Esophagus squamous epithelium (tissue), 5 donors: ENCODE measurements at regions not wholly inside any gene's neighbourhood (a gene's known extent, or its start where the extent isn't known, plus 50 kb on each side); places are given as distances from the start of the nearest gene placed in this dataset.

Experiments used
- DNase-seq: peaks from one replicate; lab custom pipeline; 2025; lab: John Stamatoyannopoulos, UW
- H3K27ac ChIP-seq, 4 donors: fragments of 200-600 bp; sonication (generic); one replicate each; pipeline ENCODE4 v1.5.1; 2016 to 2019; ENCODE audit warnings: mild to moderate bottlenecking in 1 of 4
- H3K27me3 ChIP-seq, 4 donors: fragments of 200-600 bp; sonication (generic); 1 replicate in 3 of 4; 2 replicates in 1 of 4; pipeline versions ENCODE4 v1.5.1 to v1.6.0; 2017 to 2021; ENCODE audit warnings: antibody characterized with exemption in 1 of 4
- H3K36me3 ChIP-seq, 3 donors: fragments of 200-600 bp; sonication (generic); one replicate each; pipeline ENCODE4 v1.5.1; 2016 to 2019
- H3K4me1 ChIP-seq, 3 donors: fragments of 200-600 bp; sonication (generic); one replicate each; pipeline ENCODE4 v1.5.1; 2017 to 2019
- H3K4me3 ChIP-seq, 4 donors: fragments of 200-600 bp; sonication (generic); 1 replicate in 3 of 4; 2 replicates in 1 of 4; pipeline ENCODE4 v1.5.1; 2016 to 2019; ENCODE audit warnings: mild to moderate bottlenecking in 2 of 4, moderate library complexity in 1 of 4
- H3K9me3 ChIP-seq, 3 donors: fragments of 200-600 bp; sonication (generic); one replicate each; pipeline ENCODE4 v1.5.1; 2016 to 2019
- POLR2A ChIP-seq, 4 donors: fragments of 450-650 bp; IDR thresholded peaks; one replicate each; pipeline ENCODE4 v1.6.1; 2017; ENCODE audit warnings: antibody characterized with exemption in 4 of 4, mild to moderate bottlenecking in 4 of 4, moderate library complexity in 3 of 4
- WGBS, 2 donors: methylation state at CpG; one replicate each; pipeline ENCODE4 v1.1.5; 2018; 5-methylcytosine and 5-hydroxymethylcytosine counted together
- intact Hi-C: fragments of 100-400 bp; cut with DNase I; formaldehyde crosslinking; loops from one replicate; pipeline ENCODE4 v1.15.0; 2022
- TF ChIP-seq, protein P1 (sequence below), 6 experiments: fragments of 450-650 bp in 4 of 6; fragments of 200-600 bp in 2 of 6; sonication (generic) in 2 of 6; IDR thresholded peaks; one replicate each; pipeline ENCODE4 v1.5.1; 2016 to 2019; ENCODE audit warnings: antibody characterized with exemption in 6 of 6, mild to moderate bottlenecking in 4 of 6, moderate library complexity in 4 of 6
- donor health status: DM: yes; HTN: yes; CAD: no.

DNA sequence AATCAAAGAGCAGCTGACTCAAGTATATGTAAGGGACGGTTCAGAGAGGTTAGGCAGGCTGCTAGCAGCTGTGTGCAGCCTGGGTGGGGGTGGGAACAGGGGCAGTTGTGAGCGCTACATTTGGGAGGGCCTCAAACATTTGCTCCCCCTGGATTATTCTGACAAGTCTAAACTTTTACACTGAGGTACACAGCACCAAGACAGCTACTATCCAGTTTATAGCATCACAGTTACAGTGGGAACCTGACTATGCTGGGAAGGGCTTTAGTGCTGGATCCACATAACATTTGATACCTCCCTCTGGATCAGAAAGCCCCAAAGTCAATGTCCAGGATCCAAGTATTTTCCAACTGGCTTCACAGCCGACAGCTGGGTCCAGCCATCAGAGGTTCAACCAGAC, 55.8 kb upstream of the GIMD1 start:
- Histone ChIP-seq H3K9me3 (no peaks in the 10 kb centered on the region), H3K27me3 (no peaks in the 10 kb centered on the region), H3K36me3 (no peaks in the 10 kb centered on the region), H3K4me3 (no peak overlapping the region), H3K4me1 (no peaks in the 10 kb centered on the region), H3K27ac (no peak overlapping the region)
- intact Hi-C loops = no loop called here
- DNase-seq = no peak
- 63 to 74% methylated on average over 1 to 3 of the region's 3 CpGs for WGBS, 2 donors
- TF ChIP-seq POLR2A (IDR thresholded peaks at IDR 0.05) = no peak
- TF ChIP-seq, protein P1, sequence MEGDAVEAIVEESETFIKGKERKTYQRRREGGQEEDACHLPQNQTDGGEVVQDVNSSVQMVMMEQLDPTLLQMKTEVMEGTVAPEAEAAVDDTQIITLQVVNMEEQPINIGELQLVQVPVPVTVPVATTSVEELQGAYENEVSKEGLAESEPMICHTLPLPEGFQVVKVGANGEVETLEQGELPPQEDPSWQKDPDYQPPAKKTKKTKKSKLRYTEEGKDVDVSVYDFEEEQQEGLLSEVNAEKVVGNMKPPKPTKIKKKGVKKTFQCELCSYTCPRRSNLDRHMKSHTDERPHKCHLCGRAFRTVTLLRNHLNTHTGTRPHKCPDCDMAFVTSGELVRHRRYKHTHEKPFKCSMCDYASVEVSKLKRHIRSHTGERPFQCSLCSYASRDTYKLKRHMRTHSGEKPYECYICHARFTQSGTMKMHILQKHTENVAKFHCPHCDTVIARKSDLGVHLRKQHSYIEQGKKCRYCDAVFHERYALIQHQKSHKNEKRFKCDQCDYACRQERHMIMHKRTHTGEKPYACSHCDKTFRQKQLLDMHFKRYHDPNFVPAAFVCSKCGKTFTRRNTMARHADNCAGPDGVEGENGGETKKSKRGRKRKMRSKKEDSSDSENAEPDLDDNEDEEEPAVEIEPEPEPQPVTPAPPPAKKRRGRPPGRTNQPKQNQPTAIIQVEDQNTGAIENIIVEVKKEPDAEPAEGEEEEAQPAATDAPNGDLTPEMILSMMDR (IDR thresholded peaks at IDR 0.05) = no peak

DNA sequence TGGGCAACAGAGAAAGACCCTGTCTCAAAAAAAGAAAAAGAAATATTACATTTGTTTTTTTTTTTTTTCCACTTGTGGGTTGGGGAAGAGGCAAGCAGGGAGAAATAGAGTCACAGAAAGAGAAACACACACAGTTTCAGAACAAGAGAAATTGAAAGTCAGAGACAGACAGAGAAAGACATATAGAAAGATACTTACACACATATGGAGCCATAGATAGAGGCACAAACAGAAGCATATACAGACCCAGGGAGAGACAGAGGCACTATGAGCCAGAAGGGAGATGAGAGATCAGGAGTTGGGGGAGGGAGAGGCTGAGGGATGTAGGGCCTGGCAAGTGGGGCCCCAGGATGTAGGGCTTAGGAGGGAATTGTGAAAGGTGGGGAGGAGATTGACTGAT, 55.2 kb upstream of the GIMD1 start:
- TF ChIP-seq, protein P1 (IDR thresholded peaks at IDR 0.05) = no peak
- TF ChIP-seq POLR2A (IDR thresholded peaks at IDR 0.05) = no peak
- Histone ChIP-seq H3K27ac (no peak overlapping the region), H3K36me3 (no peaks in the 10 kb centered on the region), H3K9me3 (no peaks in the 10 kb centered on the region), H3K4me1 (no peaks in the 10 kb centered on the region), H3K4me3 (no peak overlapping the region), H3K27me3 (no peaks in the 10 kb centered on the region)
- no peak for DNase-seq
- intact Hi-C loops = no loop called here

DNA sequence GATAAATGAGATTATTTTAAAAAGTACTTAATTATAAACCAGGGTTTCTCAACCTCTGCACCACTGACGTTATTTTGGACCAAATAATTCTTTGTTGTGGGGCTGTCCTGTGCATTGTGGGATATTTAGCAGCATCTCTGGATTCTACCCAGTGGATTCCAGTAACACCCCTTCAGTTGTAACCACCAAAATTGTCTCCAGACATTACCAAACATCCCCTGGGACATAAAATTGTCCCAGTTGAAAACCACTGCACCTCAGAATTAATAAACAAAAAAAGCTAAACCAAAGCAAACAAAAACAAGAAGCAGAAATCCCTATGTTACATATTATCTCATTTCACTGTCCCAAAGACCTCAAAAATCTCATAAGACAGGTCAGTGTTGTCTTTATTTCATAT, 54.2 kb upstream of the GIMD1 start:
- H3K36me3 ChIP-seq = no peaks in the 10 kb centered on the region
- H3K4me1 ChIP-seq = no peaks in the 10 kb centered on the region
- no peaks in the 10 kb centered on the region for H3K27me3 ChIP-seq
- no peak overlapping the region for H3K27ac ChIP-seq
- DNase-seq = no peak
- TF ChIP-seq, protein P1 (IDR thresholded peaks at IDR 0.05) = no peak
- TF ChIP-seq POLR2A (IDR thresholded peaks at IDR 0.05) = no peak
- intact Hi-C loops = no loop called here
- H3K4me3 ChIP-seq = no peak overlapping the region
- 33 to 40% methylated on average over 1 of the region's 1 CpG for WGBS, 2 donors
- H3K9me3 ChIP-seq = no peaks in the 10 kb centered on the region

DNA sequence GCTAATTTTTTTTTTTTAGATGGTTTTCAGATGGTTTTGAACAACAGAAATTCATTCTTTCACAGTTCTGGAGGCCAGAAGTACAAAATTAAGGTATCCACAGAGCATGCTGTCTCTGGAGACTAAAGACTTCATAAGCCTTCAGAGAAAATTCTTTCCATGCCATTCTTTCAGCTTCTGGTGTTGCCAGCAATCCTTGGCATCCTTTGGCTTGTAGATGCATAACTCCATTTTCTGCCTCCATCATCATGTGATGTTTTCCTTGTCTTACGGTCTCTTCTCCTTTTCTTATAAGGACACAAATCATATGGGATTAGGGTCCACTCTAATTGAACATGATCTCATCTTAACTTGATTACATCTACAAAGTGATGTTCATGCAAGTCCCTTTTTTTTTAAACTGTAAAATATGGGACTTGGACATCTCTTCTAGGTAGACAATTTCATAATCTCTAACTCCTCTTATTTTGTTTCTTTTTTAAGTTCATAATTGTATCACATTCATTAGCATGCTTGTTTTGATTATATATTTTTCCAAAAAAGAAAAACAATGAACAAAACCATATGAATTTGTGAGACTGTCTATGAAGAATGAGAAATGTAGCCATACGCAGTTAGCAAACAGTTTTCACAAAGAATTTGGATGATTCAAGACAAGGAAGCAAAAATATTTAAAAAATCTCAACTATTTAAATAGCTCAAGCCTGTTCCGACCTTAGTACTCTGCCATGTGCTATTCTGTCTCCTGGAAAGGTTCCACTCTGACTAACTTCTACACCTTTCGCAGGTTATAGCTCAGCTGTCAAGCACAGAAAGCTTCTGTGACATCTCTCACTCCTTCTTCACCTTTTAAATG, 53.1 kb upstream of the GIMD1 start:
- H3K4me1 ChIP-seq = no peaks in the 10 kb centered on the region
- H3K9me3 ChIP-seq = no peaks in the 10 kb centered on the region
- no peak for TF ChIP-seq POLR2A (IDR thresholded peaks at IDR 0.05)
- TF ChIP-seq, protein P1 (IDR thresholded peaks at IDR 0.05) = no peak
- no peaks in the 10 kb centered on the region for H3K27me3 ChIP-seq
- H3K4me3 ChIP-seq = no peak overlapping the region
- H3K36me3 ChIP-seq = no peaks in the 10 kb centered on the region
- no peak for DNase-seq
- intact Hi-C loops = no loop called here
- no peak overlapping the region for H3K27ac ChIP-seq
- WGBS, 2 donors = 36 to 44% methylated on average over 4 of the region's 4 CpGs

DNA sequence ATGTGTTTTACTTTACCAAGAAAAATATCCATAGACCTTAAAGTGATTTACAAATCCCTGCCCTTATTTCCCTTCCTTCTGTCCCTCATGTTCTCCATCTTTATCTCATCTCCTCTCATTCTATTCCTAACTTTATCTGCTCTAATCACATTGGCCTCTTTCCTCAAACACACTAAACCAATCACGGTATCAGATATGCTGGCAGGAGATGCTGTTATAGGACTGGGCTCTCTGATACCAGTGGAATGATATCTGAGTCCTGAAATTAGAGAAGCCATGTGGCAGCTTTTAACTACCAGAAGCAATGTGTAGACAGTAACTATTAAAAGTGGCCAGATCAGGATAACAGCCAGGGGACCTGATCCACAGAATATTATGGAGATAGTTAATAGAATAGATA, 49.9 kb upstream of the GIMD1 start:
- no peak overlapping the region for H3K4me3 ChIP-seq
- intact Hi-C loops = no loop called here
- no peaks in the 10 kb centered on the region for H3K4me1 ChIP-seq
- no peaks in the 10 kb centered on the region for H3K36me3 ChIP-seq
- TF ChIP-seq POLR2A (IDR thresholded peaks at IDR 0.05) = no peak
- TF ChIP-seq, protein P1 (IDR thresholded peaks at IDR 0.05) = no peak
- no peak for DNase-seq
- H3K9me3 ChIP-seq = no peaks in the 10 kb centered on the region
- H3K27ac ChIP-seq = no peak overlapping the region
- 33 to 57% methylated on average over 1 of the region's 1 CpG for WGBS, 2 donors
- H3K27me3 ChIP-seq = no peaks in the 10 kb centered on the region
